WTC11 (cell line): ENCODE measurements at regions not wholly inside any gene's neighbourhood (a gene's known extent, or its start where the extent isn't known, plus 50 kb on each side); places are given as distances from the start of the nearest gene placed in this dataset.
"Not testable (repeated sequence)": the region's sequence is repeated elsewhere in the genome, so short reads cannot be mapped to it uniquely, and the experiment has no call there.

Source experiments
- ARID4B ChIP-seq: sonication (generic); formaldehyde crosslinking; IDR thresholded peaks from 2 replicates; pipeline ENCODE4 v1.8.0; 2023; ENCODE audit warnings: missing genetic modification reagents, mild to moderate bottlenecking, borderline replicate concordance
- ATF3 ChIP-seq: sonication (generic); formaldehyde crosslinking; conservative IDR thresholded peaks from 2 replicates; pipeline ENCODE4 v1.8.1; 2022; ENCODE audit warnings: mild to moderate bottlenecking, missing genetic modification reagents
- CTCF ChIP-seq: fragments of 200-600 bp; IDR thresholded peaks from 2 replicates; pipeline ENCODE4 v1.8.0; 2022; ENCODE audit warnings: antibody characterized with exemption
- ELF4 ChIP-seq: sonication (generic); formaldehyde crosslinking; IDR thresholded peaks from 2 replicates; pipeline ENCODE4 v1.8.1; 2022; ENCODE audit warnings: low read depth, mild to moderate bottlenecking, moderate library complexity, missing genetic modification reagents
- ESRRA ChIP-seq: sonication (generic); formaldehyde crosslinking; IDR thresholded peaks from 2 replicates; pipeline ENCODE4 v1.8.1; 2022; ENCODE audit warnings: mild to moderate bottlenecking, missing genetic modification reagents, borderline replicate concordance
- FOXJ3 ChIP-seq: sonication (generic); formaldehyde crosslinking; IDR thresholded peaks from 2 replicates; pipeline ENCODE4 v1.9.0; 2021; ENCODE audit warnings: missing genetic modification reagents, mild to moderate bottlenecking, borderline replicate concordance
- FOXK1 ChIP-seq: sonication (generic); formaldehyde crosslinking; IDR thresholded peaks from 2 replicates; pipeline ENCODE4 v1.8.0; 2022; ENCODE audit warnings: mild to moderate bottlenecking, moderate library complexity, missing genetic modification reagents
- IRF2 ChIP-seq: sonication (generic); formaldehyde crosslinking; IDR thresholded peaks from 2 replicates; pipeline ENCODE4 v1.8.0; 2022; ENCODE audit warnings: low read depth, missing genetic modification reagents, borderline replicate concordance
- KAT7 ChIP-seq: sonication (generic); formaldehyde crosslinking; IDR thresholded peaks from 2 replicates; pipeline ENCODE4 v1.8.1; 2023; ENCODE audit warnings: missing genetic modification reagents, mild to moderate bottlenecking, borderline replicate concordance
- NR3C1 ChIP-seq: sonication (generic); formaldehyde crosslinking; conservative IDR thresholded peaks from 2 replicates; pipeline ENCODE4 v1.8.1; 2023; ENCODE audit warnings: low read depth, mild to moderate bottlenecking, missing genetic modification reagents
- TEAD1 ChIP-seq: sonication (generic); formaldehyde crosslinking; IDR thresholded peaks from 2 replicates; pipeline ENCODE4 v1.8.0; 2022; ENCODE audit warnings: mild to moderate bottlenecking, missing genetic modification reagents
- ZNF219 ChIP-seq: sonication (generic); formaldehyde crosslinking; IDR thresholded peaks from 2 replicates; pipeline ENCODE4 v1.8.0; 2023; ENCODE audit warnings: missing genetic modification reagents, mild to moderate bottlenecking, borderline replicate concordance

GRCh38 chr10:33909476-33909875 lies 575.0 kb upstream of the NRP1 start:
- TF ChIP-seq ARID4B (CRISPR knock-in tag); CTCF; TEAD1 (CRISPR knock-in tag); FOXJ3 (CRISPR knock-in tag); ZNF219 (CRISPR knock-in tag); FOXK1; ELF4 (CRISPR knock-in tag); KAT7; ESRRA; IRF2; ATF3 (CRISPR knock-in tag); NR3C1 (CRISPR knock-in tag): not testable (repeated sequence)
